Lower leg skin (tissue), 3 donors: ENCODE measurements at regions not wholly inside any gene's neighbourhood (a gene's known extent, or its start where the extent isn't known, plus 50 kb on each side); places are given as distances from the start of the nearest gene placed in this dataset.

Experiments used
- POLR2A ChIP-seq, 2 donors: fragments of 450-650 bp; IDR thresholded peaks; one replicate each; pipeline ENCODE4 v1.6.1; 2016 to 2017; ENCODE audit warnings: antibody characterized with exemption in 2 of 2, mild to moderate bottlenecking in 1 of 2, moderate library complexity in 1 of 2
- TF ChIP-seq, protein P1 (sequence below), 3 donors: fragments of 450-650 bp; IDR thresholded peaks; one replicate each; pipeline ENCODE4 v1.5.1; 2016; ENCODE audit warnings: antibody characterized with exemption in 3 of 3, mild to moderate bottlenecking in 3 of 3, moderate library complexity in 2 of 3

DNA sequence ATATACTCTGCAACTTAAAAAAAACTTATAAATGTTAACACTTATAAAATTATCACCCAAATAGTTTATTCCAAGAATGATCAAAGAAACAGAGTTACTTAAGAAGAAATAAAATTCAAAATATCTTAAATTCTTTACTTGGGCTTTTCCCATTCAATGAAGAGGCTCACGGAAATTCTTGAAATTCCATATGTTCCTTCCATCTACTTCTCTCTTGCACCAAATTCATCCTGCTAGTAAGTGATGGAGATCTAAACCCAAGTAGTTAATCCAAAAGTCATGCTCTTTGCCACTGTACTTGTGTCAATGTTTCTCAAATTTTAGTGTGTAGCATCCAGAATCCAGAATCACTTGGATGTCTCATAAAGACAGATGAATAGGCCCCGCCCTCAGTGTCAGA lies 465.9 kb downstream of the TXNL1 start:
- TF ChIP-seq, protein P1, sequence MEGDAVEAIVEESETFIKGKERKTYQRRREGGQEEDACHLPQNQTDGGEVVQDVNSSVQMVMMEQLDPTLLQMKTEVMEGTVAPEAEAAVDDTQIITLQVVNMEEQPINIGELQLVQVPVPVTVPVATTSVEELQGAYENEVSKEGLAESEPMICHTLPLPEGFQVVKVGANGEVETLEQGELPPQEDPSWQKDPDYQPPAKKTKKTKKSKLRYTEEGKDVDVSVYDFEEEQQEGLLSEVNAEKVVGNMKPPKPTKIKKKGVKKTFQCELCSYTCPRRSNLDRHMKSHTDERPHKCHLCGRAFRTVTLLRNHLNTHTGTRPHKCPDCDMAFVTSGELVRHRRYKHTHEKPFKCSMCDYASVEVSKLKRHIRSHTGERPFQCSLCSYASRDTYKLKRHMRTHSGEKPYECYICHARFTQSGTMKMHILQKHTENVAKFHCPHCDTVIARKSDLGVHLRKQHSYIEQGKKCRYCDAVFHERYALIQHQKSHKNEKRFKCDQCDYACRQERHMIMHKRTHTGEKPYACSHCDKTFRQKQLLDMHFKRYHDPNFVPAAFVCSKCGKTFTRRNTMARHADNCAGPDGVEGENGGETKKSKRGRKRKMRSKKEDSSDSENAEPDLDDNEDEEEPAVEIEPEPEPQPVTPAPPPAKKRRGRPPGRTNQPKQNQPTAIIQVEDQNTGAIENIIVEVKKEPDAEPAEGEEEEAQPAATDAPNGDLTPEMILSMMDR (IDR thresholded peaks at IDR 0.05) = no peak
- TF ChIP-seq POLR2A (IDR thresholded peaks at IDR 0.05) = no peak
